GM12878 (cell line): ENCODE measurements at regions not wholly inside any gene's neighbourhood (a gene's known extent, or its start where the extent isn't known, plus 50 kb on each side); places are given as distances from the start of the nearest gene placed in this dataset.

ENCODE experiments used
- JUNB ChIP-seq: IDR thresholded peaks from 2 replicates; pipeline ENCODE4 v1.6.1; 2016; ENCODE audit warnings: antibody characterized with exemption, mild to moderate bottlenecking
- RAD51 ChIP-seq: fragments of 450-650 bp; IDR thresholded peaks from 2 replicates; pipeline ENCODE4 v1.6.1; 2016; ENCODE audit warnings: moderate library complexity, mild to moderate bottlenecking, inconsistent platforms
- TBL1XR1 ChIP-seq: IDR thresholded peaks from 2 replicates; pipeline ENCODE4 v1.6.1; 2012; ENCODE audit warnings: low read depth, low read length, improper control_type of control experiment
- TF ChIP-seq, protein P1 (sequence below), 3 experiments: IDR thresholded peaks in 2 of 3; conservative IDR thresholded peaks in 1 of 3; 2 replicates each; pipeline ENCODE4 v1.5.1; 2011; ENCODE audit warnings: low read depth in 3 of 3, low read length in 3 of 3, mild to moderate bottlenecking in 3 of 3, control low read depth in 2 of 3, moderate library complexity in 2 of 3, inconsistent platforms in 1 of 3, mixed read lengths in 1 of 3; ENCODE audit not compliant: control insufficient read depth in 2 of 3, insufficient read depth in 1 of 3; ENCODE audit errors: extremely low read depth in 1 of 3

GRCh38 chr4:31328932-31329331 lies 608.8 kb downstream of the PCDH7 start:
- TF ChIP-seq RAD51 = no peak
- TF ChIP-seq, protein P1, sequence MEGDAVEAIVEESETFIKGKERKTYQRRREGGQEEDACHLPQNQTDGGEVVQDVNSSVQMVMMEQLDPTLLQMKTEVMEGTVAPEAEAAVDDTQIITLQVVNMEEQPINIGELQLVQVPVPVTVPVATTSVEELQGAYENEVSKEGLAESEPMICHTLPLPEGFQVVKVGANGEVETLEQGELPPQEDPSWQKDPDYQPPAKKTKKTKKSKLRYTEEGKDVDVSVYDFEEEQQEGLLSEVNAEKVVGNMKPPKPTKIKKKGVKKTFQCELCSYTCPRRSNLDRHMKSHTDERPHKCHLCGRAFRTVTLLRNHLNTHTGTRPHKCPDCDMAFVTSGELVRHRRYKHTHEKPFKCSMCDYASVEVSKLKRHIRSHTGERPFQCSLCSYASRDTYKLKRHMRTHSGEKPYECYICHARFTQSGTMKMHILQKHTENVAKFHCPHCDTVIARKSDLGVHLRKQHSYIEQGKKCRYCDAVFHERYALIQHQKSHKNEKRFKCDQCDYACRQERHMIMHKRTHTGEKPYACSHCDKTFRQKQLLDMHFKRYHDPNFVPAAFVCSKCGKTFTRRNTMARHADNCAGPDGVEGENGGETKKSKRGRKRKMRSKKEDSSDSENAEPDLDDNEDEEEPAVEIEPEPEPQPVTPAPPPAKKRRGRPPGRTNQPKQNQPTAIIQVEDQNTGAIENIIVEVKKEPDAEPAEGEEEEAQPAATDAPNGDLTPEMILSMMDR (IDR thresholded peaks at IDR 0.05 in 2 of 3, conservative IDR thresholded peaks at IDR 0.05 in 1 of 3; ENCODE audit: control insufficient read depth in 2 of 3, extremely low read depth in 1 of 3, insufficient read depth in 1 of 3, low read depth in 3 of 3, low read length in 3 of 3) = no peak
- TF ChIP-seq TBL1XR1 = no peak
- no peak for TF ChIP-seq JUNB
